ENCODE measurements at regions not wholly inside any gene's neighbourhood (a gene's known extent, or its start where the extent isn't known, plus 50 kb on each side); places are given as distances from the start of the nearest gene placed in this dataset.

DNA sequence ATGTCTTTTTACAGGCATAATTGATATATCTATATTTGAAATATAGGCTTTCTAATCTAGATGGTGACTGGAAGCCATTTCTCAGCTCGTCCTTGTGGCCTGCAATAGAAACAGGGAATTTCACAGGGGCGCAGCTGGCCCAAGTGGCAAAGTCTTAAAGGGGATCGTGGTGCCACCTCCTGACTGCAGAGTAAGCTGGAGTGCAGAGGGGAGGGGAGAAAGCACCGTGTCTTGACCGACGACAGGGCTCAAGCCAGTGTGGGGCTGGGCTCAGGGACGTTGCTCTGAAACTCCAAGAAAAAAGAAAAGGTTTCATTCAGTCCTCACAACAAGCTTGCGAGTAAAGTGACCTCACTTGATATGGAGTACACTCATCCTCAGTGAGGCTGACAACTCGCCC lies 255.1 kb downstream of the DCDC2C start:
- Histone ChIP-seq H3K4me3 (ENCODE audit: low read depth, low read length) (no peak overlapping the region), H3K4me1 (ENCODE audit: control insufficient read depth, insufficient read depth, low read length) (no peaks in the 10 kb centered on the region), H3K9me3 (ENCODE audit: control insufficient read depth, insufficient read depth, low read depth, low read length) (no peaks in the 10 kb centered on the region), H3K36me3 (ENCODE audit: control insufficient read depth in 2 of 2, insufficient read depth in 1 of 2, low read length in 2 of 2) (no peaks in the 10 kb centered on the region), H3K27ac (ENCODE audit: extremely low read depth, low read depth, low read length) (no peak overlapping the region)
- no peak for TF ChIP-seq ZFHX2 (tag by site-specific recombination; conservative IDR thresholded peaks at IDR 0.05)
- TF ChIP-seq MZF1 (tag by site-specific recombination; IDR thresholded peaks at IDR 0.05; ENCODE audit: borderline replicate concordance) = no peak
- no peak for TF ChIP-seq ZBTB7A (tag by site-specific recombination; IDR thresholded peaks at IDR 0.05; ENCODE audit: low read depth)
- TF ChIP-seq MYNN (tag by site-specific recombination; IDR thresholded peaks at IDR 0.05; ENCODE audit: borderline replicate concordance) = no peak
- no peak for TF ChIP-seq ZNF404 (tag by site-specific recombination; IDR thresholded peaks at IDR 0.05)
- TF ChIP-seq ZNF621 (tag by site-specific recombination; IDR thresholded peaks at IDR 0.05) = no peak
- TF ChIP-seq HOXC10 (CRISPR knock-in tag; IDR thresholded peaks at IDR 0.05) = no peak
- TF ChIP-seq ZNF843 (tag by site-specific recombination; IDR thresholded peaks at IDR 0.05) = no peak
- TF ChIP-seq, protein P1, sequence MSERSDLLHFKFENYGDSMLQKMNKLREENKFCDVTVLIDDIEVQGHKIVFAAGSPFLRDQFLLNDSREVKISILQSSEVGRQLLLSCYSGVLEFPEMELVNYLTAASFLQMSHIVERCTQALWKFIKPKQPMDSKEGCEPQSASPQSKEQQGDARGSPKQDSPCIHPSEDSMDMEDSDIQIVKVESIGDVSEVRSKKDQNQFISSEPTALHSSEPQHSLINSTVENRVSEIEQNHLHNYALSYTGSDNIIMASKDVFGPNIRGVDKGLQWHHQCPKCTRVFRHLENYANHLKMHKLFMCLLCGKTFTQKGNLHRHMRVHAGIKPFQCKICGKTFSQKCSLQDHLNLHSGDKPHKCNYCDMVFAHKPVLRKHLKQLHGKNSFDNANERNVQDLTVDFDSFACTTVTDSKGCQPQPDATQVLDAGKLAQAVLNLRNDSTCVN (tag by site-specific recombination; optimal IDR thresholded peaks at IDR 0.05) = no peak
- no peak for TF ChIP-seq REPIN1 (tag by site-specific recombination; IDR thresholded peaks at IDR 0.05; ENCODE audit: low read depth)
- no peak for TF ChIP-seq ZNF529 (tag by site-specific recombination; IDR thresholded peaks at IDR 0.05; ENCODE audit: insufficient replicate concordance)
- no peak for TF ChIP-seq ZNF658 (tag by site-specific recombination; IDR thresholded peaks at IDR 0.05)
- POLR2A ChIA-PET = no interaction called here
- CTCF ChIA-PET = interaction anchor here (0.6 to 1.7 kb wide), 4 partner anchors 9 to 1150 kb away, joined by 3 to 4 read pairs (median 3); no protein-coding TSS in a partner anchor

GRCh38 chr2:3958969-3959368 lies 255.6 kb downstream of the DCDC2C start:
- no peaks in the 10 kb centered on the region for H3K36me3 ChIP-seq (ENCODE audit: control insufficient read depth in 2 of 2, insufficient read depth in 1 of 2, low read length in 2 of 2)
- no peak overlapping the region for H3K27ac ChIP-seq (ENCODE audit: extremely low read depth, low read depth, low read length)
- CTCF ChIA-PET = interaction anchor here (0.5 to 1.7 kb wide), 18 partner anchors 9 to 1425 kb away, joined by 3 to 8 read pairs (median 3); no protein-coding TSS in a partner anchor
- POLR2A ChIA-PET = no interaction called here
- no peaks in the 10 kb centered on the region for H3K9me3 ChIP-seq (ENCODE audit: control insufficient read depth, insufficient read depth, low read depth, low read length)
- H3K4me1 ChIP-seq (ENCODE audit: control insufficient read depth, insufficient read depth, low read length) = no peaks in the 10 kb centered on the region
- H3K4me3 ChIP-seq (ENCODE audit: low read depth, low read length) = no peak overlapping the region
- TF ChIP-seq ZNF366 (tag by site-specific recombination; conservative IDR thresholded peaks at IDR 0.05) (no peak), HOXA7 (CRISPR knock-in tag; IDR thresholded peaks at IDR 0.05; ENCODE audit: borderline replicate concordance) (no peak), ZNF518A (tag by site-specific recombination; conservative IDR thresholded peaks at IDR 0.05; ENCODE audit: low read depth) (no peak), GLIS2 (tag by site-specific recombination; IDR thresholded peaks at IDR 0.05) (no peak), ZBTB21 (tag by site-specific recombination; IDR thresholded peaks at IDR 0.05) (no peak), ZNF580 (tag by site-specific recombination; IDR thresholded peaks at IDR 0.05) (no peak), ZNF843 (tag by site-specific recombination; IDR thresholded peaks at IDR 0.05) (no peak), ZEB2 (tag by site-specific recombination; IDR thresholded peaks at IDR 0.05) (no peak), ZXDB (tag by site-specific recombination; IDR thresholded peaks at IDR 0.05) (no peak), ZNF211 (tag by site-specific recombination; IDR thresholded peaks at IDR 0.05; ENCODE audit: low read depth) (no peak)
- TF ChIP-seq, protein P2, sequence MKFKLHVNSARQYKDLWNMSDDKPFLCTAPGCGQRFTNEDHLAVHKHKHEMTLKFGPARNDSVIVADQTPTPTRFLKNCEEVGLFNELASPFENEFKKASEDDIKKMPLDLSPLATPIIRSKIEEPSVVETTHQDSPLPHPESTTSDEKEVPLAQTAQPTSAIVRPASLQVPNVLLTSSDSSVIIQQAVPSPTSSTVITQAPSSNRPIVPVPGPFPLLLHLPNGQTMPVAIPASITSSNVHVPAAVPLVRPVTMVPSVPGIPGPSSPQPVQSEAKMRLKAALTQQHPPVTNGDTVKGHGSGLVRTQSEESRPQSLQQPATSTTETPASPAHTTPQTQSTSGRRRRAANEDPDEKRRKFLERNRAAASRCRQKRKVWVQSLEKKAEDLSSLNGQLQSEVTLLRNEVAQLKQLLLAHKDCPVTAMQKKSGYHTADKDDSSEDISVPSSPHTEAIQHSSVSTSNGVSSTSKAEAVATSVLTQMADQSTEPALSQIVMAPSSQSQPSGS (tag by site-specific recombination; IDR thresholded peaks at IDR 0.05; ENCODE audit: low read depth) = no peak
- TF ChIP-seq, protein P3, sequence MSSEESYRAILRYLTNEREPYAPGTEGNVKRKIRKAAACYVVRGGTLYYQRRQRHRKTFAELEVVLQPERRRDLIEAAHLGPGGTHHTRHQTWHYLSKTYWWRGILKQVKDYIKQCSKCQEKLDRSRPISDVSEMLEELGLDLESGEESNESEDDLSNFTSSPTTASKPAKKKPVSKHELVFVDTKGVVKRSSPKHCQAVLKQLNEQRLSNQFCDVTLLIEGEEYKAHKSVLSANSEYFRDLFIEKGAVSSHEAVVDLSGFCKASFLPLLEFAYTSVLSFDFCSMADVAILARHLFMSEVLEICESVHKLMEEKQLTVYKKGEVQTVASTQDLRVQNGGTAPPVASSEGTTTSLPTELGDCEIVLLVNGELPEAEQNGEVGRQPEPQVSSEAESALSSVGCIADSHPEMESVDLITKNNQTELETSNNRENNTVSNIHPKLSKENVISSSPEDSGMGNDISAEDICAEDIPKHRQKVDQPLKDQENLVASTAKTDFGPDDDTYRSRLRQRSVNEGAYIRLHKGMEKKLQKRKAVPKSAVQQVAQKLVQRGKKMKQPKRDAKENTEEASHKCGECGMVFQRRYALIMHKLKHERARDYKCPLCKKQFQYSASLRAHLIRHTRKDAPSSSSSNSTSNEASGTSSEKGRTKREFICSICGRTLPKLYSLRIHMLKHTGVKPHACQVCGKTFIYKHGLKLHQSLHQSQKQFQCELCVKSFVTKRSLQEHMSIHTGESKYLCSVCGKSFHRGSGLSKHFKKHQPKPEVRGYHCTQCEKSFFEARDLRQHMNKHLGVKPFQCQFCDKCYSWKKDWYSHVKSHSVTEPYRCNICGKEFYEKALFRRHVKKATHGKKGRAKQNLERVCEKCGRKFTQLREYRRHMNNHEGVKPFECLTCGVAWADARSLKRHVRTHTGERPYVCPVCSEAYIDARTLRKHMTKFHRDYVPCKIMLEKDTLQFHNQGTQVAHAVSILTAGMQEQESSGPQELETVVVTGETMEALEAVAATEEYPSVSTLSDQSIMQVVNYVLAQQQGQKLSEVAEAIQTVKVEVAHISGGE (tag by site-specific recombination; conservative IDR thresholded peaks at IDR 0.05; ENCODE audit: low read depth) = no peak
